ENCODE measurements at regions not wholly inside any gene's neighbourhood (a gene's known extent, or its start where the extent isn't known, plus 50 kb on each side); places are given as distances from the start of the nearest gene placed in this dataset.

DNA sequence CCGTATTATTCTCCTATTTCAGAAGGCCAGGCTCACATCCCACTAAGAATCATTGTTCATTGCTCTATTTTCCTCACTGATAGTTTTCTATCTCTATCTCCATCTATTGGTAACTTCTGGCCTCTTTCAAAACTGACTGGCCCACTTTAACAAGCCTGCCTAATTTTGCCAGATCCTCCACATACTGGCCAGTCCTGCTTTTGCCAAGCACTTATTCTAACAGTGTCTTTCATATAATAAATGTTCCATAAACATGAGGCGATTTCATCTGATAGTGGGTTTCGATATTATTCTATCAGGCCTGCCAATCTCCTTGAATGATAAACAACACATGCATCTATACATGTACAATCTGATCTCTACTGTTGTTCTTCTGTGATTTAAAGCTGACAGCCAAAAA, 125.9 kb upstream of the KCNH7 start:
- Histone ChIP-seq H3K27me3 (ENCODE audit: control insufficient read depth in 1 of 2, insufficient read depth in 2 of 2, low read length in 2 of 2) (no peaks in the 10 kb centered on the region), H3K4me1 (ENCODE audit: control insufficient read depth in 1 of 2, insufficient read depth in 2 of 2, low read length in 2 of 2) (no peaks in the 10 kb centered on the region), H3K9me3 (ENCODE audit: control insufficient read depth in 1 of 2, low read length in 2 of 2) (no peaks in the 10 kb centered on the region), H3K9ac (ENCODE audit: low read depth in 1 of 2, low read length in 2 of 2) (no peak overlapping the region), H3K4me3 (ENCODE audit: low read depth in 1 of 2, low read length in 2 of 2) (no peak overlapping the region), H3K27ac (ENCODE audit: low read depth, low read length) (no peak overlapping the region), H3K36me3 (ENCODE audit: control insufficient read depth in 1 of 2, insufficient read depth in 2 of 2, low read length in 2 of 2) (no peaks in the 10 kb centered on the region)

DNA sequence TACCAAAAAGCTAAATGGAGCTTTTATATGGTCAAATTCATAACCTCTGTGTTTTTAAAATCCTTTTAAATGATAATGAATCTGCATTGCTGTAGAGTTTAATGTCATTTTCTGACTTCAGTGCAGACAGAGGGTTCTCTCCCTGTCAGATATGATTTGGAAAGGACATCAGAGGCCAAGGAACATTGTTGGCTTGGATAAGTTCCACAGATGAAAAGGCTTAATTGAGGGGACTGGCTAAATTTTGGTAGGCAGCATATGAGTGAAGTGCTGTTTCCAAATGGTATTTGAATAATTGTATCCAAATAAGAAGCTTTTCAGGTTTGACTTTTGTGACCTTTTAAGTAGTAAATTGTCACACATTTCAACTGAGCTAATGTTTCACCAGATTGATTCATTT, 124.6 kb upstream of the KCNH7 start:
- no peaks in the 10 kb centered on the region for H3K4me1 ChIP-seq (ENCODE audit: control insufficient read depth in 1 of 2, insufficient read depth in 2 of 2, low read length in 2 of 2)
- no peak overlapping the region for H3K27ac ChIP-seq (ENCODE audit: low read depth, low read length)
- no peaks in the 10 kb centered on the region for H3K36me3 ChIP-seq (ENCODE audit: control insufficient read depth in 1 of 2, insufficient read depth in 2 of 2, low read length in 2 of 2)
- no peaks in the 10 kb centered on the region for H3K9me3 ChIP-seq (ENCODE audit: control insufficient read depth in 1 of 2, low read length in 2 of 2)
- no peak overlapping the region for H3K9ac ChIP-seq (ENCODE audit: low read depth in 1 of 2, low read length in 2 of 2)
- no peaks in the 10 kb centered on the region for H3K27me3 ChIP-seq (ENCODE audit: control insufficient read depth in 1 of 2, insufficient read depth in 2 of 2, low read length in 2 of 2)
- no peak overlapping the region for H3K4me3 ChIP-seq (ENCODE audit: low read depth in 1 of 2, low read length in 2 of 2)

DNA sequence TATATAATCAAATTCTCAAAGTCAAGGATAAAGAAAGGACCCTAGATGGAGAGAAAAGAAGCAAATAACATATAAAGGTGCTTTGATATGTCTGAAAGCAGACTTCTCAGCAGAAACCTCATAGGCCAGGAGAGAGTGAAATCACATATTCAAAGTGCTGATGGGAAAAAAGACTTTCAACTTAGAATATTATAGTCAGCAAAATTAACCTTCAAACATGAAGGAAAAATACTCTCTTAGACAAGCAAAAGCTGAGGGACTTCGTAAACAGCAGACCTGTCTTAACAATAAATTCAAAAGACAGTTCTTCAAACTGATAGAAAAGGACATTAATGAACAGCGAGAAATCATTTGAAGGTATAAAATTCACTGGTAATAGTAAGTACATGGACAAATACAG, 107.2 kb upstream of the KCNH7 start:
- no peaks in the 10 kb centered on the region for H3K4me1 ChIP-seq (ENCODE audit: control insufficient read depth in 1 of 2, insufficient read depth in 2 of 2, low read length in 2 of 2)
- H3K36me3 ChIP-seq (ENCODE audit: control insufficient read depth in 1 of 2, insufficient read depth in 2 of 2, low read length in 2 of 2) = no peaks in the 10 kb centered on the region
- H3K27ac ChIP-seq (ENCODE audit: low read depth, low read length) = no peak overlapping the region
- H3K9me3 ChIP-seq (ENCODE audit: control insufficient read depth in 1 of 2, low read length in 2 of 2) = peaks cover 0 to 4% of the 10 kb centered on the region in 2 donors
- no peak overlapping the region for H3K9ac ChIP-seq (ENCODE audit: low read depth in 1 of 2, low read length in 2 of 2)
- H3K27me3 ChIP-seq (ENCODE audit: control insufficient read depth in 1 of 2, insufficient read depth in 2 of 2, low read length in 2 of 2) = no peaks in the 10 kb centered on the region
- H3K4me3 ChIP-seq (ENCODE audit: low read depth in 1 of 2, low read length in 2 of 2) = no peak overlapping the region

DNA sequence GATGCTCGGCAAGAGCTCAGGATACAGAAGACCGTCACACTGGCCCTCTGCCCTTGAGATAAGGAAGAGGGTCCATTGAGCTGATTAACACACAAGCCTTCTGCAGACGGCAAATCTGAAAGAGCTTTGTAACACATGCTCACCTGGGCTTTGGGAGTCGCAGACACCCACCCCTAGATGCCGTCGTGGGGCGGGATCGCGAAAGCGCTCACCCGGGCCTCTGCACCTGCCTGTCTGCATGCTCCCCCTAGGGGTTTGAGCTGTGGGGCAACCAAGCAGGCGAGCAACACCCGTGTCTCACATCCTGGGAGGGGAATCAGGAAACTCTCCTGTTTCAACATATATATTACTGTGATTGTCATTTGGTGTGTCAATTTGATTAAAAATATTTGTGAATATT, 99.8 kb upstream of the KCNH7 start:
- Histone ChIP-seq H3K9me3 (ENCODE audit: control insufficient read depth in 1 of 2, low read length in 2 of 2) (peaks cover 0 to 2% of the 10 kb centered on the region in 2 donors), H3K36me3 (ENCODE audit: control insufficient read depth in 1 of 2, insufficient read depth in 2 of 2, low read length in 2 of 2) (no peaks in the 10 kb centered on the region), H3K4me1 (ENCODE audit: control insufficient read depth in 1 of 2, insufficient read depth in 2 of 2, low read length in 2 of 2) (no peaks in the 10 kb centered on the region), H3K27me3 (ENCODE audit: control insufficient read depth in 1 of 2, insufficient read depth in 2 of 2, low read length in 2 of 2) (no peaks in the 10 kb centered on the region), H3K4me3 (ENCODE audit: low read depth in 1 of 2, low read length in 2 of 2) (no peak overlapping the region), H3K27ac (ENCODE audit: low read depth, low read length) (no peak overlapping the region), H3K9ac (ENCODE audit: low read depth in 1 of 2, low read length in 2 of 2) (no peak overlapping the region)

DNA sequence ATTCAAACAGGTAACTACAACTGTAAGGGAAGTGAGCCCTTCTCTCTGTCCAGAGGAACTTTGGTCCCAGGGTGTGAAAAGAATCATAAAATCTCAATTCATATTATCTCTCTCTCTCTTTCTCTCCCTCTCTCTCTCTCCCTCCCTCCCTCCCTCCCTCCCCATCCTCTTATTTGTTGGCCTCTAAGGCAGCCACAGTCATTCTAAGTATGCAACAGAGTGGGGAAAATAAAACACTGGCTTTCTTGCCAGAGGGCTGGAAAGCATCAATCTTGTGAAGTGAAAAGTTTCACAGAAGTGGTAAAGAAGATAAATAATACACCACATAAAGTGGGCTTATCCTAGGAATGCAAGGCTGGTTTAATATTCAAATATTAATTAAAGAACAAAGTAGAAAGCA, 95.6 kb upstream of the KCNH7 start:
- Histone ChIP-seq H3K4me3 (ENCODE audit: low read depth in 1 of 2, low read length in 2 of 2) (no peak overlapping the region), H3K4me1 (ENCODE audit: control insufficient read depth in 1 of 2, insufficient read depth in 2 of 2, low read length in 2 of 2) (no peaks in the 10 kb centered on the region), H3K27me3 (ENCODE audit: control insufficient read depth in 1 of 2, insufficient read depth in 2 of 2, low read length in 2 of 2) (no peaks in the 10 kb centered on the region), H3K27ac (ENCODE audit: low read depth, low read length) (no peak overlapping the region), H3K9ac (ENCODE audit: low read depth in 1 of 2, low read length in 2 of 2) (no peak overlapping the region), H3K36me3 (ENCODE audit: control insufficient read depth in 1 of 2, insufficient read depth in 2 of 2, low read length in 2 of 2) (no peaks in the 10 kb centered on the region), H3K9me3 (ENCODE audit: control insufficient read depth in 1 of 2, low read length in 2 of 2) (peaks cover 0 to 2% of the 10 kb centered on the region in 2 donors)

DNA sequence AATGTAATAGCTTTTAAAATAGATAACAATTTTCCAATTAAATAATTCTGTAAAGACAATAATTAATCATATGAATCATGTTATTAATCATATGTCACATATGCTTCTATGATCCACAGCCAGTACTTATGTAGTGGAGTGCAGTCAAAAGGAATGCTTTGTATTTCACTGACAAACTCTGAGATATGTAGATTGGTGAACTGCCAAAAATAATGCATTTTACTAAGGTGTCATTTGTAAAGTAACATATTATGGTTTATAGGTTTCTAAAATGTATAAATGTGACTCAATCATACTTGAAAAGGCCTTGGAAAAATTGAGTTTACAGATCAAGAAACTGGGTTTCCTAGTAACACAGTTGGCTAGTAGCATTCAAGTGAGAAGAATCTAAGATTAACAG, 93.8 kb upstream of the KCNH7 start:
- Histone ChIP-seq H3K9me3 (ENCODE audit: control insufficient read depth in 1 of 2, low read length in 2 of 2) (no peaks in the 10 kb centered on the region), H3K9ac (ENCODE audit: low read depth in 1 of 2, low read length in 2 of 2) (no peak overlapping the region), H3K36me3 (ENCODE audit: control insufficient read depth in 1 of 2, insufficient read depth in 2 of 2, low read length in 2 of 2) (no peaks in the 10 kb centered on the region), H3K27ac (ENCODE audit: low read depth, low read length) (no peak overlapping the region), H3K27me3 (ENCODE audit: control insufficient read depth in 1 of 2, insufficient read depth in 2 of 2, low read length in 2 of 2) (no peaks in the 10 kb centered on the region), H3K4me1 (ENCODE audit: control insufficient read depth in 1 of 2, insufficient read depth in 2 of 2, low read length in 2 of 2) (no peaks in the 10 kb centered on the region), H3K4me3 (ENCODE audit: low read depth in 1 of 2, low read length in 2 of 2) (no peak overlapping the region)

DNA sequence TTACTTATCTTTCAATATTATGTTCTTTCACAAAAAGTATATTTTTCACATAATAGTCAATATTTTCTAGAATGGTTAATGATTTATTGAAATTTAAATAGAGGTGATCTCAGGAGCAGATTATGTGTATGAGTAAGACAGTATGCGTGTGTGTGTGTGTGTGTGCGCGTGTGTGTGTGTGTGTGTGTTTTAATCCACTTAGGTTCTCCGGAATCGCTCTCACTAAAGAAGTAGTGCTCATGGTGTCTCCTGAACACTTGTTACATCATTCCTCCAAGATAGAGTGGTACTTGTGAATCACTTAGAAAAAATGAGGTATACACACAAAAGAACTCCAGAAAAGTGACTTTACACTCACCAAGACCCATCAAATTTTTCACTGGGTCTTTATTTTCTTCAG, 91.0 kb upstream of the KCNH7 start:
- H3K9ac ChIP-seq (ENCODE audit: low read depth in 1 of 2, low read length in 2 of 2) = no peak overlapping the region
- H3K4me1 ChIP-seq (ENCODE audit: control insufficient read depth in 1 of 2, insufficient read depth in 2 of 2, low read length in 2 of 2) = no peaks in the 10 kb centered on the region
- H3K27ac ChIP-seq (ENCODE audit: low read depth, low read length) = no peak overlapping the region
- no peak overlapping the region for H3K4me3 ChIP-seq (ENCODE audit: low read depth in 1 of 2, low read length in 2 of 2)
- no peaks in the 10 kb centered on the region for H3K36me3 ChIP-seq (ENCODE audit: control insufficient read depth in 1 of 2, insufficient read depth in 2 of 2, low read length in 2 of 2)
- H3K27me3 ChIP-seq (ENCODE audit: control insufficient read depth in 1 of 2, insufficient read depth in 2 of 2, low read length in 2 of 2) = no peaks in the 10 kb centered on the region
- H3K9me3 ChIP-seq (ENCODE audit: control insufficient read depth in 1 of 2, low read length in 2 of 2) = no peaks in the 10 kb centered on the region

DNA sequence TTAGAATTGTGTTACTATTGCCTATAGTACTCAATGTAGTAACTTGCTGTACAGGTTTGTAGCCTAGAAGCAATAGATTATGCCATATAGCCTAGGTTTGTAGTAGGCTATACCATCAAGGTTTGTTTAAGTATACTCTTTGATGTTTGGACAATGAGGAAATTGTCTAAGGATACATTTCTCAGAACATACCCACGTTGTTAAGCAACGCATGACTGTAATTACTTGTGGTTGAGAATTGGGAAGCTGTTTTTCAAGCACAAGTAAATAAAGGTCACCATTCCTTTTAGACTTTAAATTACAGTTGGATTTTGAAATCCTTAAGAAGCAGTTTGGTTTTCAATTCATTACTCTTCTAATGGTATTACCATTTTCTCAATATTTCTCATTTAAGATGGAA, 89.8 kb upstream of the KCNH7 start:
- Histone ChIP-seq H3K27me3 (ENCODE audit: control insufficient read depth in 1 of 2, insufficient read depth in 2 of 2, low read length in 2 of 2) (no peaks in the 10 kb centered on the region), H3K4me1 (ENCODE audit: control insufficient read depth in 1 of 2, insufficient read depth in 2 of 2, low read length in 2 of 2) (no peaks in the 10 kb centered on the region), H3K9me3 (ENCODE audit: control insufficient read depth in 1 of 2, low read length in 2 of 2) (no peaks in the 10 kb centered on the region), H3K36me3 (ENCODE audit: control insufficient read depth in 1 of 2, insufficient read depth in 2 of 2, low read length in 2 of 2) (no peaks in the 10 kb centered on the region), H3K4me3 (ENCODE audit: low read depth in 1 of 2, low read length in 2 of 2) (no peak overlapping the region), H3K27ac (ENCODE audit: low read depth, low read length) (no peak overlapping the region), H3K9ac (ENCODE audit: low read depth in 1 of 2, low read length in 2 of 2) (no peak overlapping the region)

DNA sequence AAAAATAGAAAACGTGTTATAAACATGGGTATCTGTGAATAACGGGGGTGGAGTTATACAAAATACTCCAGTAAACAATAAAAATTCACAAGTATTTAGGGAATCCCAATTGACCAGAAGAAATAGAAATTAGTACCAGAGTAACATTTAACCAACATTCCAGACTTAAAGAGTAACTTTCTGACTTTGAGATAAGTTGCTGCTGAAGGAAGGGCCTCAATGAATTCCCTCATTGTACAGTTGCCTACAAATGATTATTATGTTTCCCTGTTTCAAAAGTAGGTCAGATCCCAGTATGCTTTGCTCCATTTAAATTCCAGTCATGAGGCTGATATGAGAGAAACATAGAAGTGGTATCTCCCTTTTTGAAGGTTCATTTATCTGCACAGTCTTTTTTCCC, 88.3 kb upstream of the KCNH7 start:
- Histone ChIP-seq H3K4me1 (ENCODE audit: control insufficient read depth in 1 of 2, insufficient read depth in 2 of 2, low read length in 2 of 2) (no peaks in the 10 kb centered on the region), H3K9me3 (ENCODE audit: control insufficient read depth in 1 of 2, low read length in 2 of 2) (no peaks in the 10 kb centered on the region), H3K4me3 (ENCODE audit: low read depth in 1 of 2, low read length in 2 of 2) (no peak overlapping the region), H3K27ac (ENCODE audit: low read depth, low read length) (no peak overlapping the region), H3K27me3 (ENCODE audit: control insufficient read depth in 1 of 2, insufficient read depth in 2 of 2, low read length in 2 of 2) (no peaks in the 10 kb centered on the region), H3K9ac (ENCODE audit: low read depth in 1 of 2, low read length in 2 of 2) (no peak overlapping the region), H3K36me3 (ENCODE audit: control insufficient read depth in 1 of 2, insufficient read depth in 2 of 2, low read length in 2 of 2) (no peaks in the 10 kb centered on the region)

DNA sequence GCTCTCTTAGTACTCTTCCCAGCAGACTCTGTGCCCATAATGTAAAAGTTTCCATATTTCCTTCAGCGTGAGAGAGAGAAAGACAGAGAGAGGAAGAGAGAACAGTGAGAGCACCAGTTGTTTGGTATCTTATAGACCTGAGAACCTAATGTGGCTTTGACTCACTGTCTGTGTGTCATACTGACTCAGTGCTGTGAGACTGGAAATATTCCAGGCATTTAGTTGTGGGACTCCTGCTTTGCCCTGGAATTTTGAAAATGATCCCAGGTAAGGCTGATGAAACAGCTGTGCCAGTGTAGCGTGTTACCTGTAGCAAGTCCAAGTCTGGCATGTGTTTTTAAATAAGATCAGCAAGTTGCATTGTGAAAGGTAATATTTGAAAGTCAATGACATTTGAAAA, 87.9 kb upstream of the KCNH7 start:
- Histone ChIP-seq H3K27ac (ENCODE audit: low read depth, low read length) (no peak overlapping the region), H3K4me3 (ENCODE audit: low read depth in 1 of 2, low read length in 2 of 2) (no peak overlapping the region), H3K9me3 (ENCODE audit: control insufficient read depth in 1 of 2, low read length in 2 of 2) (no peaks in the 10 kb centered on the region), H3K36me3 (ENCODE audit: control insufficient read depth in 1 of 2, insufficient read depth in 2 of 2, low read length in 2 of 2) (no peaks in the 10 kb centered on the region), H3K9ac (ENCODE audit: low read depth in 1 of 2, low read length in 2 of 2) (no peak overlapping the region), H3K27me3 (ENCODE audit: control insufficient read depth in 1 of 2, insufficient read depth in 2 of 2, low read length in 2 of 2) (no peaks in the 10 kb centered on the region), H3K4me1 (ENCODE audit: control insufficient read depth in 1 of 2, insufficient read depth in 2 of 2, low read length in 2 of 2) (no peaks in the 10 kb centered on the region)

DNA sequence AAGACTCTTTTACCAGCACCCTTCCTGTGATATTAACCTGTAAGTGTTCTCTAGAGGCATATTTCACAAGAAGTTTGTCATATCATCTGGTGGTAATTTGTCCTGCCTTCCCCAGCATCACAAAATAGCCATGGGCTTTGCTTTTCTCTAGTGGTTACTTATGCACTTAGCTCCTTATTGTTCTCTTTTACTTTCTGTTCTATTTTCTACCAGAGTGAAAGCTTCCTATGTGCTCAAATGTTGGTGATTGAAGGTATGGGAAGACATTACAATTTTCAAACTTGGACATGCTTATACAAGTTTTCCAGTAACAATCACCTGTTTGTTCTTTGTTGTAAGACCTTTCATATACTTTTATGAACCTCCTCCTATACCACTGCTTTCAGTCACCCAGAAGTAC, 87.0 kb upstream of the KCNH7 start:
- Histone ChIP-seq H3K27me3 (ENCODE audit: control insufficient read depth in 1 of 2, insufficient read depth in 2 of 2, low read length in 2 of 2) (no peaks in the 10 kb centered on the region), H3K36me3 (ENCODE audit: control insufficient read depth in 1 of 2, insufficient read depth in 2 of 2, low read length in 2 of 2) (no peaks in the 10 kb centered on the region), H3K4me1 (ENCODE audit: control insufficient read depth in 1 of 2, insufficient read depth in 2 of 2, low read length in 2 of 2) (no peaks in the 10 kb centered on the region), H3K27ac (ENCODE audit: low read depth, low read length) (no peak overlapping the region), H3K9me3 (ENCODE audit: control insufficient read depth in 1 of 2, low read length in 2 of 2) (no peaks in the 10 kb centered on the region), H3K9ac (ENCODE audit: low read depth in 1 of 2, low read length in 2 of 2) (no peak overlapping the region), H3K4me3 (ENCODE audit: low read depth in 1 of 2, low read length in 2 of 2) (no peak overlapping the region)
